ENCODE measurements at regions not wholly inside any gene's neighbourhood (a gene's known extent, or its start where the extent isn't known, plus 50 kb on each side); places are given as distances from the start of the nearest gene placed in this dataset.
A peak's percentile ranks its signal among the peaks of the same experiment; 100 is the strongest.

- Histone ChIP-seq H3K36me3 (ENCODE audit: insufficient read depth, low read length) (no peaks in the 10 kb centered on the region), H2AFZ (ENCODE audit: low read length, unreplicated experiment) (no peak overlapping the region), H3K4me3 (ENCODE audit: low read depth, low read length) (no peak overlapping the region; the same call in 1 of the 2 replicates), H3K4me1 (ENCODE audit: control insufficient read depth, insufficient read depth, low read length, unreplicated experiment) (peaks cover 17% of the 10 kb centered on the region), H3K27ac (ENCODE audit: low read depth, low read length) (peak overlapping the region; percentile 36; the same call in 1 of the 2 replicates), H3K27me3 (ENCODE audit: insufficient read depth, low read length) (no peaks in the 10 kb centered on the region), H3K79me2 (ENCODE audit: control insufficient read depth, insufficient read depth, low read length, unreplicated experiment) (no peaks in the 10 kb centered on the region)
Measured at GRCh38 chr18:54766634-54767033, 61.6 kb upstream of the RAB27B start.

GRCh38 chr18:54767098-54767497 lies 61.2 kb upstream of the RAB27B start:
- H3K4me1 ChIP-seq (ENCODE audit: control insufficient read depth, insufficient read depth, low read length, unreplicated experiment) = peaks cover 22% of the 10 kb centered on the region
- H2AFZ ChIP-seq (ENCODE audit: low read length, unreplicated experiment) = no peak overlapping the region
- H3K27ac ChIP-seq (ENCODE audit: low read depth, low read length) = peak overlapping the region; percentile 36; the same call in 1 of the 2 replicates
- H3K36me3 ChIP-seq (ENCODE audit: insufficient read depth, low read length) = no peaks in the 10 kb centered on the region
- H3K79me2 ChIP-seq (ENCODE audit: control insufficient read depth, insufficient read depth, low read length, unreplicated experiment) = no peaks in the 10 kb centered on the region
- H3K27me3 ChIP-seq (ENCODE audit: insufficient read depth, low read length) = no peaks in the 10 kb centered on the region
- no peak overlapping the region for H3K4me3 ChIP-seq (ENCODE audit: low read depth, low read length)

GRCh38 chr18:54769526-54770464 lies 58.5 kb upstream of the RAB27B start:
- peak overlapping the region; percentile 11 for H3K27ac ChIP-seq (ENCODE audit: low read depth, low read length)
- H3K79me2 ChIP-seq (ENCODE audit: control insufficient read depth, insufficient read depth, low read length, unreplicated experiment) = no peaks in the 10 kb centered on the region
- H3K4me1 ChIP-seq (ENCODE audit: control insufficient read depth, insufficient read depth, low read length, unreplicated experiment) = peaks cover 36% of the 10 kb centered on the region
- H2AFZ ChIP-seq (ENCODE audit: low read length, unreplicated experiment) = no peak overlapping the region
- no peaks in the 10 kb centered on the region for H3K27me3 ChIP-seq (ENCODE audit: insufficient read depth, low read length)
- H3K4me3 ChIP-seq (ENCODE audit: low read depth, low read length) = no peak overlapping the region
- no peaks in the 10 kb centered on the region for H3K36me3 ChIP-seq (ENCODE audit: insufficient read depth, low read length)

- Histone ChIP-seq H3K27ac (ENCODE audit: low read depth, low read length) (peak overlapping the region; percentile 45), H3K4me3 (ENCODE audit: low read depth, low read length) (no peak overlapping the region), H2AFZ (ENCODE audit: low read length, unreplicated experiment) (peak overlapping the region; percentile 0), H3K79me2 (ENCODE audit: control insufficient read depth, insufficient read depth, low read length, unreplicated experiment) (no peaks in the 10 kb centered on the region), H3K36me3 (ENCODE audit: insufficient read depth, low read length) (no peaks in the 10 kb centered on the region), H3K4me1 (ENCODE audit: control insufficient read depth, insufficient read depth, low read length, unreplicated experiment) (peaks cover 39% of the 10 kb centered on the region), H3K27me3 (ENCODE audit: insufficient read depth, low read length) (no peaks in the 10 kb centered on the region)
Measured at GRCh38 chr18:54772056-54772455, 56.2 kb upstream of the RAB27B start.

- Histone ChIP-seq H2AFZ (ENCODE audit: low read length, unreplicated experiment) (peak overlapping the region; percentile 70), H3K79me2 (ENCODE audit: control insufficient read depth, insufficient read depth, low read length, unreplicated experiment) (no peaks in the 10 kb centered on the region), H3K4me1 (ENCODE audit: control insufficient read depth, insufficient read depth, low read length, unreplicated experiment) (peaks cover 47% of the 10 kb centered on the region), H3K4me3 (ENCODE audit: low read depth, low read length) (peak overlapping the region; percentile 3; the same call in 1 of the 2 replicates), H3K27me3 (ENCODE audit: insufficient read depth, low read length) (no peaks in the 10 kb centered on the region), H3K36me3 (ENCODE audit: insufficient read depth, low read length) (no peaks in the 10 kb centered on the region), H3K27ac (ENCODE audit: low read depth, low read length) (peak overlapping the region; percentile 99)
Measured at GRCh38 chr18:54774423-54774822, 53.9 kb upstream of the RAB27B start.

GRCh38 chr18:54774981-54775665 lies 53.2 kb upstream of the RAB27B start:
- H3K4me3 ChIP-seq (ENCODE audit: low read depth, low read length) = no peak overlapping the region
- no peaks in the 10 kb centered on the region for H3K36me3 ChIP-seq (ENCODE audit: insufficient read depth, low read length)
- peak overlapping the region; percentile 99 for H3K27ac ChIP-seq (ENCODE audit: low read depth, low read length)
- H3K27me3 ChIP-seq (ENCODE audit: insufficient read depth, low read length) = no peaks in the 10 kb centered on the region
- H3K79me2 ChIP-seq (ENCODE audit: control insufficient read depth, insufficient read depth, low read length, unreplicated experiment) = no peaks in the 10 kb centered on the region
- H2AFZ ChIP-seq (ENCODE audit: low read length, unreplicated experiment) = peak overlapping the region; percentile 70
- peaks cover 47% of the 10 kb centered on the region for H3K4me1 ChIP-seq (ENCODE audit: control insufficient read depth, insufficient read depth, low read length, unreplicated experiment)

GRCh38 chr18:54775686-54776085 lies 52.6 kb upstream of the RAB27B start:
- Histone ChIP-seq H3K4me3 (ENCODE audit: low read depth, low read length) (no peak overlapping the region), H3K27ac (ENCODE audit: low read depth, low read length) (peak overlapping the region; percentile 99), H3K27me3 (ENCODE audit: insufficient read depth, low read length) (no peaks in the 10 kb centered on the region), H3K36me3 (ENCODE audit: insufficient read depth, low read length) (no peaks in the 10 kb centered on the region), H3K4me1 (ENCODE audit: control insufficient read depth, insufficient read depth, low read length, unreplicated experiment) (peaks cover 47% of the 10 kb centered on the region), H2AFZ (ENCODE audit: low read length, unreplicated experiment) (no peak overlapping the region), H3K79me2 (ENCODE audit: control insufficient read depth, insufficient read depth, low read length, unreplicated experiment) (no peaks in the 10 kb centered on the region)

- peak overlapping the region; percentile 46; the same call in 1 of the 2 replicates for H3K4me3 ChIP-seq (ENCODE audit: low read depth, low read length)
- H3K27me3 ChIP-seq (ENCODE audit: insufficient read depth, low read length) = no peaks in the 10 kb centered on the region
- no peaks in the 10 kb centered on the region for H3K36me3 ChIP-seq (ENCODE audit: insufficient read depth, low read length)
- peak overlapping the region; percentile 99 for H3K27ac ChIP-seq (ENCODE audit: low read depth, low read length)
- no peaks in the 10 kb centered on the region for H3K79me2 ChIP-seq (ENCODE audit: control insufficient read depth, insufficient read depth, low read length, unreplicated experiment)
- H2AFZ ChIP-seq (ENCODE audit: low read length, unreplicated experiment) = peak overlapping the region; percentile 85
- H3K4me1 ChIP-seq (ENCODE audit: control insufficient read depth, insufficient read depth, low read length, unreplicated experiment) = peaks cover 47% of the 10 kb centered on the region
Measured at GRCh38 chr18:54776282-54776977, 51.8 kb upstream of the RAB27B start.

GRCh38 chr18:54777118-54777791 lies 51.0 kb upstream of the RAB27B start:
- no peak overlapping the region for H2AFZ ChIP-seq (ENCODE audit: low read length, unreplicated experiment)
- peak overlapping the region; percentile 99 for H3K27ac ChIP-seq (ENCODE audit: low read depth, low read length)

GRCh38 chr18:54777989-54778388 lies 50.3 kb upstream of the RAB27B start:
- no peak overlapping the region for H3K4me3 ChIP-seq (ENCODE audit: low read depth, low read length)
- H3K4me1 ChIP-seq (ENCODE audit: control insufficient read depth, insufficient read depth, low read length, unreplicated experiment) = peaks cover 39% of the 10 kb centered on the region
- no peak overlapping the region for H2AFZ ChIP-seq (ENCODE audit: low read length, unreplicated experiment)
- H3K27ac ChIP-seq (ENCODE audit: low read depth, low read length) = 0 out of 2 replicates have a peak overlapping the region, but pooled peaks have one; percentile 99
- no peaks in the 10 kb centered on the region for H3K36me3 ChIP-seq (ENCODE audit: insufficient read depth, low read length)
- H3K27me3 ChIP-seq (ENCODE audit: insufficient read depth, low read length) = no peaks in the 10 kb centered on the region
- no peaks in the 10 kb centered on the region for H3K79me2 ChIP-seq (ENCODE audit: control insufficient read depth, insufficient read depth, low read length, unreplicated experiment)

More at GRCh38 chr18:54777118-54777791, 51.0 kb upstream of the RAB27B start:
- Histone ChIP-seq H3K4me1 (ENCODE audit: control insufficient read depth, insufficient read depth, low read length, unreplicated experiment) (peaks cover 41% of the 10 kb centered on the region), H3K36me3 (ENCODE audit: insufficient read depth, low read length) (no peaks in the 10 kb centered on the region), H3K79me2 (ENCODE audit: control insufficient read depth, insufficient read depth, low read length, unreplicated experiment) (no peaks in the 10 kb centered on the region), H3K4me3 (ENCODE audit: low read depth, low read length) (no peak overlapping the region), H3K27me3 (ENCODE audit: insufficient read depth, low read length) (no peaks in the 10 kb centered on the region)

All from ACC112 (cell line).